ENCODE measurements at regions not wholly inside any gene's neighbourhood (a gene's known extent, or its start where the extent isn't known, plus 50 kb on each side); places are given as distances from the start of the nearest gene placed in this dataset.
"Not testable (repeated sequence)": the region's sequence is repeated elsewhere in the genome, so short reads cannot be mapped to it uniquely, and the experiment has no call there.

DNA sequence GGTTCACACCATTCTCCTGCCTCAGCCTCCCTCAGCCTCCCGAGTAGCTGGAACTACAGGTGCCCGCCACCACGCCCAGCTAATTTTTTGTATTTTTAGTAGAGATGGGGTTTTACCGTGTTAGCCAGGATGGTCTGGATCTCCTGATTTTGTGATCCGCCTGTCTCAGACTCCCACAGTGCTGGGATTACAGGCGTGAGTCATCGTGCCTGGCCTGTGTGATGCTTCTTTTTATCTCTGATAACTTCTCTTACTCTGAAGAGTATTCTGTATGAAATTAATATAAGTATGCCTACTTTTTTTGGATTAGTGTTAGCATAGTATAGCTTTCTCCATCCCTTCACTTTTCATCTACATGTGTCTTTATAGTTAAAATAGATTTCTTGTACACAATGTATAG, 180.8 kb upstream of the GALNT15 start:
- DNase-seq (ENCODE audit: low read depth in 2 of 2), result not testable (repeated sequence)

DNA sequence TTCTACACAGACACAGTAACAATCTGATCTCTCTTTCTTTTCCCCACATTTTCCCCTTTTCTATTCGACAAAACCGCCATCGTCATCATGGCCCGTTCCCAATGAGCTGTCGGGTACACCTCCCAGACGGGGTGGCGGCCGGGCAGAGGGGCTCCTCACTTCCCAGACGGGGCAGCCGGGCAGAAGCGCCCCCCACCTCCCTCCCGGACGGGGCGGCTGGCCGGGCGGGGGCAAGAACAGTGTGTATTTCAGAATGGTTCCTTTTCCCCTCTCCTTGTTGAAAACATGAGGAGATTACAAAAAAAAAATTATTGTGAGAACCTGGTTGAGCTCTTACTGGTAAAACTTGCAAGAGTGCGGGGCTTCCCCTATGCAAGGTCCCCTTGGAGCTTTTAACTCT, 178.0 kb upstream of the GALNT15 start:
- DNase-seq (ENCODE audit: low read depth in 2 of 2), result not testable (repeated sequence)

DNA sequence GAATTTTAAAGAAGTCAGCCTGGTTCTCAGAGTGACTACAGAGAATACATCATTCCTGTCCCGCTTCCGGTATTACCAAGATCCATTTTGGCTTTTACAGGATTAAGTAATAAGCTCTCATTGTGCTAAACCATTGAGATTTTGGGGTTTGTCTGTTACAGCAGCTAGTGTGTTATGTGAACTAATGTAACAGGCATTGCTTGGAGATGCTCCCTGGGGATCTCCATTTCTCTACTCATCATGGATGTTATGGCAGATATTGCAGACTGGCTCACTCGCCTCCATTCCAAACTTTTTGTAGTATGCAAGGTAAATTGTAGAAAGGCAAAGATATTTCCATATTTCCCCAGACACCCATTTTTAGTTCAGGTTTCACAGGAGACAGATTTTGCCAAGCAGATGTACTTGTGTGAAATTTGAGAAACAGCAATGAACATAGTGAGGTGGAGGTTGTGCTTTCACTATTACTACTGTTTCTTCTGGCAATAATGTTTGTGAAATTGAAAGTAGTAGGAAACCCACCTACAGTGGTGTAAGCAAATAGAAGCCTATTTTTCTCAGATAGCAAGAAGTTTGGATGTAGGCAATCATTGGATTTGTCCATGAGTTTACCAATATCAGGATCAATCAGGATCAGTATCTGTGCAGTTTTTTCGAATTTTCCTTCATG, 177.1 kb upstream of the GALNT15 start:
- DNase-seq (ENCODE audit: low read depth in 2 of 2), result no peak

DNA sequence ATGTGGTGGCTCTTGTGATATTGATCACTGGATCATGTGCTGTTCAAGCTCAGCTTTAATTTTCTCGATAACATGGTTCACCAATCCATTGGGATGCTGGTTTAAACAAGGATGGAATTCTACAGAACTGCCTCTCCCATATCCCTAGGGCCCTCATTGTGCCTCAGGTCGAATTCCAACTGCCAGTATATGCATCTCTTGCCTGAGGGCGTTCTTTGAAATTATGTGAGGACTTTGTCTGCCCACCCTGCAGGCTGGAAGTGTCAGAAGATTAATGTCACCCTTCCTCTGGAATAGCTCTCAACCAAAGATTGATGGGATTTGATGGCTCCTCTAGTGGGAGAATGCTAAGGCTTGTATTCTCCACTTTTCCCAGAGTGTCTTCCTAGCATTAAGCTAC, 175.6 kb upstream of the GALNT15 start:
- no peak for DNase-seq (ENCODE audit: low read depth in 2 of 2)

DNA sequence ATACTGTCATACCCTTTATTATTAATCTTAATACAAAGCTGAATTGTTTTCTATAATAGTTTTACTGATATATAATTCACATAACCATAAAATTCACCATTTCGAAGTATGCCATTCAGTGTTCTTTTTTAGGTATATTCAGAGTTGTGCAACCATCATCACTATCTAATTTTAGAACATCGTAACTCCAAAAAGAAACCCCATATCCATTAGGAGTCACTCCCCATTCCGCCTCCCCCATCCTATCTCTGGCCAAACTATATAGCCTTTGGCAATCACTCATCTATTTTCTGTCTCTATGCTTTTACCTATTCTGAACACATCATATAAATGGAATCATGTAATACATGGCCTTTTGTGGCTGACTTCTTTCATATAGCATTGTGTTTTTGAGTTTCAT, 169.7 kb upstream of the GALNT15 start:
- no peak for DNase-seq (ENCODE audit: low read depth in 2 of 2)

DNA sequence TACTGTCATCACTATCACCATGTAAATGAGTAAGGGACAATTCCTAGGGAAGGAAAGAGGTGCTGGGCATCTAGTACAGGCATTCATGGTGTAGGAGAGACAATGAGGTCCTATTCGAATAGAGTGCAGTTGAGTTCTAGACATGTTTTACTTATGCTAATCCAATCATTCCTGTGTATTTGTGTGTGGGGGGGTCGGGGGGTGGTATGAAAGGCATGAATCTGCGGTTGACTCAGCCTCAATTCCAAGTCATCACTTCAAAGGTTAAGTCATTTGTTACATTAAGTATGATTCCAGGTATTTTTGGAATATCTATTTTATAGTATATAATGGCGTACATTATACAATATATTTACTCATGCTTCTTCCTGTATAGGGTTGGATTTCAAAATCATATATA, 163.1 kb upstream of the GALNT15 start:
- DNase-seq (ENCODE audit: low read depth in 2 of 2), result no peak

DNA sequence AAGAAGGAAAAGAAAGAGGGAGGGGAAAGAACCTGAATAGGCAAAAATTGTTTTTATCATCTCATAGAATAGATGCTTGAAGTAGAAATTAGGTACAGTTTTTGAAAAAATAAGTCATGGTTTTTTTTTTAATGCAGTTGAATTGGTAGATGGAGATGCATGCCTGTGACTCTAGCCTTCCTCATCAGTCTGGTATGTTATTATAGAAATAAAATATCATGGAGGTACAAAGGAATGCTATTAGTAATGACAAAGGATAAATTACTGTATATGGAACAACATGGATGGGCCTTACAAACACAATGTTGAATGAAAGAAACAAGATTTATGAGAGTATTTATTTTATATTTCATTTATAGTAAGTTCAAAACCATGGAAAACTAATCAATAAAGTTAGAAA, 162.4 kb upstream of the GALNT15 start:
- DNase-seq (ENCODE audit: low read depth in 2 of 2), result no peak

DNA sequence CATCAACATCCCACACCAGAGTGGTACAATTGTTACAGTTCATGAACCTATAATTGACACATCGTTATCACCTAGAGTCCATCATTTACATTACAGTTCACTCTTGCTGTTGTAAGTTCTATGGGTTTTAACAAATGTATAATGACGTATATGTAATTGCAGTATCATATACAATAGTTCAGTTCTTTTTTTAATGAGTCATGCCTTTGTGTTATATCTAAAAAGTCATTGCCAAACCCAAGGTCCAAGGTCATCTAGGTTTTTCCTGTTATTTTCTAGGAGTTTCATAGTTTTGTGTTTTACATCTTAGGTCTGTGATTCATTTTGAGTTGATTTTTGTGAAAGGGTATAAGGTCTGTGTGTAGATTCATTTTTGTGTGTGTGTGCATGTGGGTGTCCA, 160.9 kb upstream of the GALNT15 start:
- no peak for DNase-seq (ENCODE audit: low read depth in 2 of 2)

DNA sequence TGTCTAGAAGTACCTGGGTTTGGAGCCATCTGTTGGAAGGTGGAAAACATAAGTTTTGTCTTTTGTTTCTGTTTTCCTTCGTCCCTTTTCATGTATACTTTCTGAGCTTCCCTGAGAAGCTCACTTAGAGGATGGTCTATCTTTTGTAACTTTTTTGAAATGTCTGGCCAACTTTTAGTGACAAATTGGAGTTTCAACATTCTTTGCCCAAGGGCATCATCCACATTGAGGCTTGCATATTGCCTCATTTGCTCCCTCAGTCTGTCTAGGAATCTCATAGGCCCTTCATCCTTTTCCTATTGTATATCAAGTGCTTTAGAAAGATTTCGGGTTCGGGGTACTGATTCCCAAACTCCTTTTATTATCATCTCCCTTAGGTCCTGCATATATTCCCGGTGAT, 152.7 kb upstream of the GALNT15 start:
- not testable (repeated sequence) for DNase-seq (ENCODE audit: low read depth in 2 of 2)

DNA sequence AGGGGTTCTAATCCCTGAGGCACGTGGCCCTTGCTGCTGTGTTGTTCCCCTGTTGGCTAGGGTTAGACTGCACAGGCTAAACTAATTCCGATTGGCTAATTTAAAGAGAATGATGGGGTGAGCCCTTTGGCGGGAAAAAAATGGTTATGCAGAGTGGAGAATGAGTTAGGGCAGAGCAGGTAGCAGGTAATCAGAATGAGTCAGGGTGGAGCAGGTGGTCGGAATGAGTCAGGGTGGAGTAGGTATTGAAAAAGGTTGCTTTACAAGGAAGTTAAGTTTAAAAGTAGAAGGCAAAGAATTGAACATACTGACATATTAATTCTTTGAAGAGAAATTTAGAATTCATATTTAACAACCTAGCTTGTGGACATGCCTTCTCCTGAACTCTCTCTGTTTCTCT, 150.6 kb upstream of the GALNT15 start:
- not testable (repeated sequence) for DNase-seq (ENCODE audit: low read depth in 2 of 2)

DNA sequence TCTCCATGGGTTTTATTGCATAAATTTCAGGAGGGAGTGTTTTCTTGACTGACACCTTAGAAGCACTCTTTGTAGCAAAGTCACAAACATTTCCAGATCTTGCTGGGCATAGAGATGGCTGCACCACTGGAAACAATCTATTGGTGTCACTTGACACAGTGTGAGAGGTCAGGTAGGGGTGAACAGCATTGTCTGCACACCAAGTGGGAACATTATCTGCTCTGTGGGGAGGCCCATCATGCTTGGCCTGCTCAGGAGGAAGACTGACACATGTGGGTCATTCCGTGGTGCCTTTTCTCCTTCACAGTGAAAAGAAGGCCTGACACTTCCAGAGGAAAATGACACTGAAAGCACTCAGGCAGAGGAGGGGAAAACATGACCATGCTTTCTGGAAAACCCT, 149.9 kb upstream of the GALNT15 start:
- no peak for DNase-seq (ENCODE audit: low read depth in 2 of 2)

DNA sequence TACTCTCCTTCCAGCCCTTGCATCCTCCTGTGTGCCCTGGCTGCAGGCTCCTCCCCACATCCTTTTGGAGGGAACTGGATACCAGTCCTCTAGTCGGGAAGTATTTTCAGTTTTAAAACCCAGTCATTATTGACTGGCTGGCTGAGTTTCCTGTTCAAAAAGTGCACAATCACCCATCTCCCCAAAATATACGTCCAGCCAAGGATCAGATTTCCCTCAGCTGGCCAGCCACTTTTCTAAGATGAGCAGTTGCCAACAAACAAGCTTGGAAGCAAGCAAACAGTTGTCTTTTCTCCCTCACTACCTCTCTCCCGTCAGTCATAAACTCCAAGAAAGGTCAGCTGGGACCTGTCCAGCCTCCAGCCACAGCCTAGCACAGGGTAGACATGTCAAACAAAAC, 147.7 kb upstream of the GALNT15 start:
- no peak for DNase-seq (ENCODE audit: low read depth in 2 of 2)

DNA sequence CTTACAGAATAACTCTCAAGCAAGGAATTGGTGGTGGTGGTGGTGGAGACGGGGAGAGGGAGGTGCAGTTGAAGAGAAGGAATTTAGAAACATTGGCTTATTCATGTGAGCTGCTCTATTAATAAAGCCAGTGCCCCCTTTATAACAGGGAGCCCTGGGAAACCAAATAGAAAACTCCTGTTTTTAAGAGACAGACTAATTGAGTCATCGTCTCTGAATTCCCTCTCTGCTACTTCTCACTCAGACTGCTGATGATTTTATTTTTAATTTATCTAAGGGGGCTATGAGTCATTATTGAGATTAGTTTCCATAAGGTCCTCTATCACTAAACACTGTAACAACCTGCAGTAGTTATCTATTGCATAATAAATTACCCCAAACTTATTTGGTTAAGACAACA, 145.9 kb upstream of the GALNT15 start:
- DNase-seq (ENCODE audit: low read depth in 2 of 2), result no peak

DNA sequence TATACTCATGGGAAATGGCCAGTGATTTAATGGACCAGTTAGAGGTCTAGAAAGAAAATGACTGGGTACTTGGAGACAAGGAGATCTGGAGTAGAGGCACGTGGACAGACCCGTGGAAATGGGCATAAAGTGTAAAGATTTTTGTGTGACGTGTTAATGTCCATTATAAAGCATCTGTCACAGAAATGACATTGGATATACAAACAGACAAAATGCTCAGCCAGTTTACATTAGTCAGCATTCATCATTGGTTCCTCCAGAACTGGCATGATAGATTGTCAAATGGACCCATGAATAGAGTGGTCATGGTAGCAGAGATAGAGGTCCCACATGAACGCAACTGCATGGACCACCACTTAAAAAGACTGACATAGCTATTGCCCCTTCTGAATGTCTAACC, 144.1 kb upstream of the GALNT15 start:
- DNase-seq (ENCODE audit: low read depth in 2 of 2), result no peak

DNA sequence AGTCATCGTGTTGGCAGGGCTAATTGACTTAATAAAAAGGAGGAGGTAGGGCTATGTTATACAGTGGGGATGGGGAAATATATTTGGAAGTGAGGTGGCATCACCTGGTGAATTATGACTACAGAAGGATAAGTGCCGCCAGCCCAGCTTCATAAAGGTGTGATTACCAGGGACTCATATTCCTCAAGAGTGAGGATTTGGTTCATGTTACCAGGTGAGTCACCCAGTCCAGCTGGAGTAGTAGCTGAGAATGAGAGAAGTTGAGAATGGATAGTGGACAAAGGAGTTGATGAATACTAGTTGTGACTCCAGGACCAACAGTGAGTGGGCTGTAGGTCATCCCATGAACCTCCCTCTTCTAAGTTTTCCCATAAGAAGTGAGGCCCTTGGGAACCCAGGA, 143.0 kb upstream of the GALNT15 start:
- no peak for DNase-seq (ENCODE audit: low read depth in 2 of 2)

DNA sequence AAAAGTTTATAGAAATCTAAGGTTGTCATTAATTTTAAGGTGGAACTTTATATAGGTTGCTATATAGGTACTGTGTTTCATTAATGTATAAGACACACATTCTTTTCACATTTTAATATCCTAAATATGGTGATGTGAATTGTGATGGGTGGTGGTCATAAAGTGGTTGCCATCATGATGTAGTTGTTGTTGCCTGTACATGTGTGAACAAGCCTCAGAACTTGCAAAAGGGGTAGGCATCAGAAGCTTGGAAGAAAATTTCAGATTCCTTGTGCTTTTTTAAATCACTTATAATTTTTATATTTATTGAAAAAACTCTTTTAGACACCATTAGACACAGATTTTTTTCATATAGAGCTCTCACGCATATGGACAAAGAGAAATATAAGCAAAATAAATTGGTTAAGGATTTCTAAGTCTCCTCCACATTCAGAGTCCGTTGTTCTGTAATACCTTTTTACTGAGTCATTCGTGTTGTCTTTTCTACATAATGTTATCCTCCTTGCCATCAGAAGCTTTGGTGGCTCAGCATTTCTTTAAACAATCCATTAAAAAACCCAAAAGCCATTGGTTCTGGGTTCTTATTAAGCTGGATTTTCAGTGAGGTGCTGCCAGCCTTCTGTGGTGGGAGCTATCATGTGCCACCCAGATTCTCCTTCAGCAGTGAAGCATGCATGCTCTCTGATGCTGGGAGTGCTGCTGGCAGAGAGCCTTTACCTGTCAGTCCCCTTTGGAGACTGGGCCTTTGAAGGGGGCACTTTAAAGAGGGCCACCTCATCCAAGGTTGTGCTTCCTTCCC, 140.4 kb upstream of the GALNT15 start:
- DNase-seq (ENCODE audit: low read depth in 2 of 2), result no peak

DNA sequence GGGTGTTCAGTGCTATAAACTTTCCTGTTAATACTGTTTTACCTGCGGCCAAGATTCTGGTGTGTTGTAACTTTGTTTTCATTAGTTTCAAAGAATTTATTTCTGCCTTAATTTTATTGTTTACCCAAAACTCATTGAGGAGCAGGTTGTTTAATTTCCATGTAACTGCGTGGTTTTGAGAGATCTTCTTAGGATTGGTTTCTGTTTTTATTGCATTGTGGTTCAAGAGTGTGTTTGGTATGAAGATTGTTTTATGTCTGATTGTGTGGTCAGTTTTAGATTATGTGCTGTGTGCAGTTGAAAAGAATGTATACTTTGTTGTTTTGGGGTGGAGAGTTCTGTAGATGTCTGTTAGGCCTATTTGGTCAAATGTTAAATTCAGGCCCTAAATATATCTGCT, 133.5 kb upstream of the GALNT15 start:
- no peak for DNase-seq (ENCODE audit: low read depth in 2 of 2)

DNA sequence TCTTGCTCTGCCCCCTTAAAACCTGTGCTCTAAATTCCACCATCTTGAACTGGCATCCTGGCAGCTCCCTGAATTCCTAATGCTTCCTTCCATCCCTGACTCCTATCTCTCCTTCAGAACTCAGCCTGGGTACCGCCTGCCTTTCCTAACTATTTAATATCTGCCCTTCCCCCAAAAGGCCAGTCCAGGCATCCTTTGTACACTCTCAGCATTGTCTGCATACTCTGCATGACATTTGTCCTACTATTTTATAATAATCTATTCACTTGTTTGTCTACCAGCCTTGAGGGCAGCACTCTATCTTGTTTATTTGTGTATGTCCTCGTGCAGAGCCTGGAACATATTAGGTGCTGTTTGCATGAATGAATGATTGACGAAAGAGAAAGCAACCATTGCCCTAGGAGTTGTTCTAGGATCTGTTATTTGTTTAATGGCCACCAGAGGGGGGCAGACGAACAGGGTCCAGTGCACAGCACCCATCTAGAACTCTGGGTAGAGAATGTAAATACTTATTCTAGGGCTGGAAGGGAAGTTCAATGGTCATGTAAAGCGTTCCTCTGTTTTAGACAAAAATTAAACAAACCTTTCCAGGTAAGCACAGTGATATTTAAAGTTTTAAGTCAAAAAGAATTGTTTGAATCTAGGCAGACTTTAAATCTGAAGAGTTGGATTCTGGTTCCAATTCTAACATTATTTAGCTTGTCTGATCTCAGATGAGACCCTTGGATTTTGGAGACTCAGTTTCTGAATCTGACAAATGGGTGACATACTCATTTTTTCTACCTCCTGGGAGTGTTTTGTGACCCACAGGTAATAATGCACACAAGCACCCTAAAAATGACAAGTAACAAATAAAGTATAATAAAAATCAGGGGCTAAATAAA, 125.8 kb upstream of the GALNT15 start:
- peak; percentile 3 to 8 for DNase-seq (ENCODE audit: low read depth in 2 of 2)

DNA sequence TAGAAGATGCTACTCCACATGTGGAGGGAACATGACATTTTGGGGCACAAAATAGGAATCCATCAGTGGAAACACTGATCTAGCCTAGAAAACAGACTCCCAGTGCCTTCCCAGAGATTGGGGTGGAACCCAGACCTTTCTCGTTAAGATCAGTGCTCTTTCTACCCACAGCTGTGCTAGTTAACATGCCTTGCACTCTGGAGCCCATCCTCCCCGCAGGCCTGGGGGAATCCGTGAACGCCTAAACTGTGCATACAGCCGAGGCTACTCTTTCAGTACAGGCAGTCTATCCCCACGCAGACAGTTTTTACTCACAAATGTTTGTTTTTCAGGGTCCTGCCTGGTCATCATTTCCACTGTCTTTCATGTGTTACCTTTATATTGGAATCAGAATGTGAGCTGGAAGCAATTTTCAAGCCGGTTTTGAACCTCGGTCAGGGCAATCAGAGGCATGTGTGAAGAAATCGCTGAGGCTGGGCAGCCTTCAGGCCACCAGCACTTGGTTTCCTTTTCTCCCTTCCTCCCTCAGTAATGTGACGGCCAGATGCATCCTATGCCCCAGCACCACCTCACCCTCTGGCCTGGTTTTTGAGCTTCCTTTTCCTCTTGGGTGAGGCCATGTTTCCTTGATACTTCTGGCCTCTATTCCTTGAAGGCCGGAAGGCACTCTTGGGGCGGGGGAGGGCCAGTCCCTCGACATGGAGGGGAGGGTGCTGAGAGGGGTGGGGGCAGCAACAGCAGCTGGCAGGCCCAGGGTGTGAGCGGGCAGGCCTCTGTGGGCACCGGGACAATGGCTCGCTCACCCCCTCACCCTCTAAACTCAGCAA, 123.6 kb upstream of the GALNT15 start:
- DNase-seq (ENCODE audit: low read depth in 2 of 2), result no peak

DNA sequence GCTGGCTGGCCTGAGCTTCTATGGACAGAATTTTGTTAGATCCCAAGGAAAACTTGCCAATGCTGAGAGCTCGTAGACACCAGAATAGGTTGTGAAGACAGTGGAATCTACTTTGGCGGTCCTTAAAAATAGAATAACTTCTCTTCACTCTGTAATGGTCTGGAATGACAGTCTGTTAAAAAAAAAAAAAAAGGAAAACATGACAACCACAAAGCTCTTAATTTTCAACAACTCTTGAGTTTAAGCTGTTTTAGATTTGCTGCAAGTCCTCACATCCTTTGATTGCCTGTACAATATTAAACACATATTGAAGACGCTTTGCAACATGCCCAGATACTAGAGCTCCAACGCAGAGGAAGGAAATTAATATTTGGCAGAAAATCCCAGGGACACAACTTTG, 122.8 kb upstream of the GALNT15 start:
- DNase-seq (ENCODE audit: low read depth in 2 of 2), result no peak

DNA sequence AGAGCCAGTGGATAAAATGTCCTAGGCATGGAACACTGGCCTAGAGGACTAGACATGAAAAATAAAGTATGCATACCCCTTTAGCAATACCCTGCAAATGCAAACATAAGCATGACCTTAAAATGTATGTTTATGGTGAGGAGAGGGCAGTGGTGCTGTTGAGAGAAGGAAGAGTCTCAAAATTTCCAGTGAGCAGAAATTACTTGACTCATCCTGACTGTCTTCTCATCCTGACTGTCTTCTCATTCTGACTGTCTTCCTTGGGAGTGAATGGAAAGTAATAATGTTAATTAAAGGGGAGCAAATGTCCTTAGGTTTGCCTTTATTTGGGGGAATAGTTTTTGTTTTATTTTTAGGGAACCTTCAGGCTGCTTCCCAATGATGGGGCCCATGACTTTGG, 121.5 kb upstream of the GALNT15 start:
- no peak for DNase-seq (ENCODE audit: low read depth in 2 of 2)

DNA sequence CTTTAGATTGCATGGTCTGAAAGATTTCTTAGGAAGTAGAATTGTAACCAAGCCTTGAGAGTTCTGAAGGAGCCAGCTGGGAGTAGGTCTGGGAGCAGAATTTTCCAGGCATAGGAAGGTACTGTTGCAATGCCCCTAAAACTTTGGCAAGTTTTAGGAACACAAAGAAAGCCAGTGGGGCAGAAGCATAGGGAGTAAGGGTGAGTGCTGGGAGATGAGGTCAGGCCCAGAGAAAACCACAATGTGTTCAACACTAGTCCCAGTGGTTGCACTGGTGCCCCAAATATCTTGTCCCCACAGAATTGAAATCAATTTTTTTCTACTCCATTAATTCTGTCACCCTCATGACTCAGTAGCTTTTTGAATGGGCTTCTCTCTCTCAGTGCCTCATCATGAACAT, 120.7 kb upstream of the GALNT15 start:
- no peak for DNase-seq (ENCODE audit: low read depth in 2 of 2)
